NCI-H1694 treated with DMSO at 0.1 percent for 48 hours (cell line): ENCODE measurements at regions not wholly inside any gene's neighbourhood (a gene's known extent, or its start where the extent isn't known, plus 50 kb on each side); places are given as distances from the start of the nearest gene placed in this dataset.
"Not testable (repeated sequence)": the region's sequence is repeated elsewhere in the genome, so short reads cannot be mapped to it uniquely, and the experiment has no call there.

Experiments
- DNase-seq: peaks from one replicate; lab custom pipeline; 2025; lab: John Stamatoyannopoulos, UW

DNA sequence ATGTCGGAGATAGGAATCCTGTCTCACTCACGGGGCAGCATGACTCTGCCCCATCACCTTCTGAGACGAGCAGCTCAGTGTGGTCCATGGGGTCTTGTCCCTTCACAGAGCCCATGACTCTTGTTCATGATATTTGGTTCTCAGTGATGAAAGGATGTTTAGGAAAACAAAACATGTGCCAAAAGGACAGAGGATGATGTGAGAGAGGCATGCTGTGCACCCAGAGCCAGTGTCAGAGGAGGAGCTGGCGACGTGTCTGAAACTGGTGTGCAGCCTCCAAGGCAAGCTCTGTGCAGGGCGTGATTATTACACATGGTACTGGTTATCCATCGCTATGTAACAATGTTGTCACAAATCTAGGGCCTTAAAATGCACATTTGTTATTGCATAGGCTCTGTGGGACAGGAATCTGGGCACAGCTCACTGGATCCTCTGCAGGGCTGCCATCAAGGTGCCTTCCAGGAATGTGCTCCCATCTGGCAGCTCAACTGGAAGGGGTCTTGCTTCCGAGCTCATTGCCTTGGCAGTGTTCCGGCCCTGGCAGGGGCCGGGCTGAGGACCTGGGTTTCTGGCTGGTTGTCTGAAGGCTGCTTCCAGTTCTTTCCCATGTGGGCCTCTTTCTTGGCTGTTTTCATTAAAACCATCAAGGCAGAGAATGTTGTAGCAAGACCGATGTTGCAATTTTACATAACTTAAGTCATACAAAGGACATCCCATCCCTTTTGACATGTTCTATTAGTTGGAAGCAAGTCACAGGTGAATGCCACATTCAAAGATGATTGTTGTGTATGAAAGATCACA is 175.4 kb downstream of the ERMARD start:
- DNase-seq = no peak

DNA sequence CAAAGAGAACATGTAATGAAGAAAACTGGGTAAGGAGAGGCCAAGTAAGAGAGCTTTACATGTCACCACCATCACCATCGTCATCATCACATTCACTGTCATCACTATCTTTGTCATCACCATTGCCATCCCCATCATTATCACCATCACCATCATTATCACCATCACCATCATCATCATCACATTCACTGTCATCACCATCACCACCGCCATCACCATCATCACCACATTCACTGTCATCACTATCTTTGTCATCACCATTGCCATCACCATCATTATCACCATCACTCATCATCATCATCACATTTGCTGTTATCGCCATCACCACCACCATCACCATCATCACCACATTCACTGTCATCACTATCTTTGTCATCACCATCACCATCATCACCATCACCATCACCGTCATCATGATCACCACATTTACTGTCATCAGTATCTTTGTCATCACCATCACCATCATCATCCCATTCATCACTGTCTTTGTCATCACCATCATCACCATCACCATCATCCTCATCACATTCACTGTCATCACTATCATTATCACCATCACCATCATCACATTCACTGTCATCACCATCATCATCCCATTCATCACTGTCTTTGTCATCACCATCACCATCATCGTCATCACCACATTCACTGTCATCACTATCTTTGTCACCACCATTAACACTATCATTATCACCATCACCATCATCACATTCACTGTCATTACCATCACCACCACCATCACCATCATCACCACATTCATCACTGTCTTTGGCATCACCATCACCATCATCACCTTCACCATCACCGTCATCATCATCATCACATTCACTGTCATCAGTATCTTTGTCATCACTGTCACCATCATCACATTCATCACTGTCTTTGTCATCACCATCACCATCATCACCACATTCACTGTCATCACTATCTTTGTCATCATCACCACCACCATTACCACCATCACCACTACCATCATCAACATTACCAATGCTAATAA is 172.3 kb downstream of the ERMARD start:
- no peak for DNase-seq

DNA sequence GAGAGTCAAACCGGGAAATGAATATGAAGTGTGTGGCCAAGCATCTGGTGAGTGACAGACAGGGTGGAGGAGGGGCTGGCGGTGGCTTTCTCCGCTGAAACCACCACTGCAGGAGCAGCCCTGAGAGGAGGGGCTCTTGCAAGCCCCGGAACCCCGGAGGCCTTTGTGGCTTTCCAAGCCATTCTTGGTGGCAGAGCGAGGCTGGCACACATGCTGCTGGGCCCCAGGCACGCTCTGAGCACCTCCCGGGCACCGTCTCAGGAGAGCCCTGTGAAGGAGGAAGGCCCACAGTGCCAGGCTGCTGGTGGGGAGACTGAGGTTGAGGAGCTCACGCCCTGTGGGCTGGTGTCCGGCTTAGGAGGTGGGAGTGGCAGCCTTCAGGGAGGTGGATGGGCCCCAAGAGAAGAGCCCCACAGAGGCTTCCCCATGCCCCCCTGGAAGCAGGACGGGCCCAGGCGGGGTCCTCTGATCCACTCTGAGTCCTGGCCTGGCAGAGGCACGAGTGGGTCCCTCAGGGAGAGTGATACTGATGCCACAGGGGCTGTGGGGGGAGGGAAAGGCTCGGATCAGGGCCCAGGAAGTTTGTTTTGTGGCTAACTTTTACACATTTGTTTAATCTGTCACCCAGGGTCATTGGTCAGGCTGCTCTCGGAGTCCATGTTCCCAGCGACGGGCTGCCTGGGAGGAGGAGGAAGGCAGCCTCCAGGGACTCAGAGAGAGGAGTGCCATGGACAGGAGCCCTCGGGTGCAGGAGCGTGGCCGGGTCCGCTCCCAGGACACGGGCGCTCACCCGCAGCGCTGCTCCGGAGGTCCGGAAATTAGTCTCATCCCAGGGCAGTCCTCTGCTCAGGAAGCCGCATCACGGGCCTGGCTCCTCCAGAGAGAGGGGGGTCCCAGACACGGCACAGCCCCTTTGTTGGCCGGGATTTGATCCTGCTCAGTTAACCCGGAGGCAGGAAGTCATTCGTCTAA is 170.7 kb downstream of the ERMARD start:
- DNase-seq = no peak

DNA sequence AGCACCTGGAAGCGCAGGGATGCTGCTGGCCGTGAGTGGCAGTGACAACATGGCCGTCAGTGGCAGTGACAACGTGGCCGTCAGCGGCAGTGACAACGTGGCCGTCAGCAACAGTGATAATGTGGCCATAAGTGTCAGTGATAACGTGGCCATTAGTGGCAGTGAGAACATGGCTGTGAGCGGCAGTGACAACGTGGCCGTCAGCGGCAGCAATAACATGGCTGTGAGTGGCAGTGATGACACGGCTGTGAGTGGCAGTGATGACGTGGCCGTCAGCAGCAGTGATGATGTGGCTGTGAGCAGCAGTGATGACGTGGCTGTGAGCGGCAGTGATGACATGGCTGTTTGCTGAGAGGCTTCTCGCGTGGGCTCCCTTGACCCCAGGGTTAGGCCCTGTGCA is 169.8 kb downstream of the ERMARD start:
- DNase-seq = no peak

DNA sequence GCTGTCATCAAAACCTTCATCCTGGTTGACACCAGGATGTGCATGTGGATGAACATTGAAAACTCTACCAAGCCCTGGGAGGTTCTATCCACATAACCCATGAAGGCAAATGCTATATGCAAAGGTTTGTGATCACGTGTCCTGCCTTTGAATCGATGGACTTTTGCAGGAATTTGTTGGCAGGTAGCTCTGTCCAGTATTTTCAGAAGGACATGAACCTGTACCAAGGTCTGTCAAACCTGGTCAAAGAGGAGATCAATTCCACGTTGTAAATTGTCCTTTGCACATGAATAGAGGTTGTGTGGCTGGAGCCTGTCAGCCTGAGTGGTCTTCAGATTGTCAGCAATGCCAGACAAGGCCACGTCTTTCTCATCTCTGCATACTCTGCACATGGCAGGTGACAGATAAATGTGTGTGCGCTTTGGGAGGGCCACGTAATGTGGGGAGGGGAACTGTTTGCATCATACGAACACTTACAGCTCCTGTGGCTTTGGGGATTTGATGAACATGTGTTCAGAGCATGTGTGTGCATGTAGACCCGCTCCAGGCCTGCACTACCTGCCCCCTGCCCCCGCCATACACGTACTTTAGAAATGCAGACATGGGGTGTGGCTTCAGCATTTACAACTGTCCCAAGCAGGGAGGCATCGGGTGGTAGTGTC is 169.1 kb downstream of the ERMARD start:
- no peak for DNase-seq

GRCh38 chr6:169918954-169919549 is 167.6 kb downstream of the ERMARD start:
- no peak for DNase-seq

DNA sequence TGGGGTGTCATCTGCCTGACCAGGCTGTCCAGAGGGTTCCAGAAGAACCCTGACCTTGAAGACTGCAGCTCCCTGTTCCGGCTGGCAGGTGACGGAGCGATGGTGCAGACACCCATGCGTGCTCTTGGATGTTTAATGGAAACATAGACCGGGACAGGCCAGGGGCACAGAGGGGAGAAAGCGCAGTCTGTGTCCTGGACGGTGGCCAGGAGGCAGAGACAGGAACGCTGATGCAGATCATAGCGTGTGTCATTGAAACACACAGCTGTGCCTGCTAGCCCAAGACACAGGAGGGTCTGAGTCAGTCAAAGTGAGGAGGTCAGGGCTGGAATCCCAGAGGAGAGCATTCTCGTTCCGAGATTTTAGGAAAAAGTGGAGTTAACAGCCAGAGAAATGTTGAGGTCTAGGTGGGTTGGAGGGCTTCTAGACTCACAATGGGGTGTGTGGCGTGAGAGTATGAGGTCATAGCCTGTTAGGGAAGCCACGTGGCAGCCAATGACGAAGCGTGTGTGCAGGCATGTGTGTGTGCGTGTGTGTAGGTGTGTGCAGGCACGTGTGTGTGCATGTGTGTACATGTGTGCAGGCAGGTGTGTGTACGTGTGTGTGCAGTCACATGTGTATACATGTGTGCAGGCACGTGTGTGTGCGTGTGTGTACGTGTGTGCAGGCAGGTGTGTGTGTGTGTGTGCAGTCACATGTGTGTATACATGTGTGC is 167.0 kb downstream of the ERMARD start:
- no peak for DNase-seq

- no peak for DNase-seq
These were observed 165.7 kb downstream of the ERMARD start for GRCh38 chr6:169917153-169917552.

- DNase-seq = no peak
These were observed 164.5 kb downstream of the ERMARD start for GRCh38 chr6:169915769-169916550.

- not testable (repeated sequence) for DNase-seq
These were observed 162.3 kb downstream of the ERMARD start for GRCh38 chr6:169913745-169914144.

GRCh38 chr6:169913096-169913638 is 161.7 kb downstream of the ERMARD start:
- DNase-seq = no peak

DNA sequence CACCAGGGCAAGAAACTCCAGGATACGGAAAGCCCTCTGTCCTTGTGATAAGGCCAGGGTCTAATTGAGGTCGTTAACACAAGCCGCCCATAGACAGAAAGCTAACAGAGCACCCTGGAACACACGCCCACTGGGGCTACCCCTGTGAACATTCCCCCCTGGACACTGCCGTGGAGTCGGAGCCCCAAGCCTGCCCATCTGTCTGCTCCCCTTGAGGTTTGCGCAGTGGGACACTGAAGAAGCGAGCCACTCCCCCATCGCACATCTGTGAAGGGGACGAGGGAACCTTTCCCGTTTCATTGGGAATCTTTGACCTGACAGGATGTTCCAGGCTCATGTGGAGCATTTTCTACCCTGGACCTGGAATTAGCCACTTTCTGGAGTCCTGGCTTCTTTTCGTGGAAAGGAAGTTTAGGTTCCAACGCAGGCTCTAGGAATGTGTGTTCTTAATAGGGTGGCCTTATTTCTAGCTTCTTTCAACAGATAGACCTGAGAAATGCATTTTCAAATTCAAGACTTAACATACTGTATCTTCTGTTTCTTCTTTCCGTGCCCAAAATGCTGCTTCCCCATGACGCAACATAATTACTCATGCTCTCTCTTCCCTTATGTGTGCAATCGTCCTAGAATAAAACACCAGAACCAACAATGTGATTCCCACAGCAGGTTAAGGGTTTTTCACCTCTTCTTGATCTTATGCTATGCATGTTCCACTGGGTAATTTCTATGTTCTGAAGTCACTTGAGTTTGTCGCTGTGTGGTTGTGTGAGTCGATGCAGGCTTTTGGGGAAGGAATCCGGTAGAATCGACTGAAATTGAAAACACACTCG is 161.1 kb downstream of the ERMARD start:
- no peak for DNase-seq

GRCh38 chr6:169911264-169912263 is 160.1 kb downstream of the ERMARD start:
- no peak for DNase-seq

DNA sequence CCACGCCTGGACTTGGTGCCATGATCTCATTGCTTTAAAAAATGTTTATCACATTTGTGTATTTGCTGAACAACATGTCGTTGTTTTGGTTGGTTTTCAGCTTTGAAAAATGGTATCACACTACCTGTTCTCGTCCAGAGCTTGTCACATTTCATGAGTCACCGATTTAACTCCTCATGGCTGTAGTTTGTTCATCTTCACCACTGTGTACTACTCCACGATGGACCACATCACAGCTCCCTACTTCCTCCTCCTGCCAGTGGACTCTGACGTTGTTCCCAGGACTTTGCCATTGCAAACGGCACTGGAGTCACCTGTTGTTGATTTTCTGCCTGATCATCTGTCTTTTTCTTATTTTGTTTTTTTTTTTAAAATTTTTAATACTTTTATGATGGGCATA is 157.7 kb downstream of the ERMARD start:
- no peak for DNase-seq

- DNase-seq = no peak
These were observed 157.0 kb downstream of the ERMARD start for GRCh38 chr6:169908403-169908933.

GRCh38 chr6:169907419-169908115 is 156.1 kb downstream of the ERMARD start:
- no peak for DNase-seq
